H9 (cell line): ENCODE measurements at regions not wholly inside any gene's neighbourhood (a gene's known extent, or its start where the extent isn't known, plus 50 kb on each side); places are given as distances from the start of the nearest gene placed in this dataset.

Source experiments
- DNase-seq: peaks from one replicate; pipeline ENCODE4 v3.0.0-alpha.2; 2017
- H2AFZ ChIP-seq: one replicate; pipeline ENCODE4 v1.6.1; 2013; ENCODE audit warnings: mild to moderate bottlenecking, low read length, control low read depth, moderate library complexity
- H2AK5ac ChIP-seq: 2 replicates; pipeline ENCODE4 v1.6.1; 2013; ENCODE audit warnings: low read length, control low read depth, mixed read lengths; ENCODE audit not compliant: insufficient read length
- H2BK120ac ChIP-seq: one replicate; pipeline ENCODE4 v1.6.1; 2013; ENCODE audit warnings: low read depth, mild to moderate bottlenecking, low read length, control low read depth, inconsistent platforms; ENCODE audit not compliant: poor library complexity, severe bottlenecking
- H2BK12ac ChIP-seq: 2 replicates; pipeline ENCODE4 v1.6.1; 2013; ENCODE audit warnings: low read length, control low read depth, mixed read lengths, low read depth; ENCODE audit not compliant: insufficient read length
- H2BK15ac ChIP-seq: 2 replicates; pipeline ENCODE4 v1.6.1; 2013; ENCODE audit warnings: low read depth, low read length, control low read depth
- H2BK20ac ChIP-seq: one replicate; pipeline ENCODE4 v1.6.1; 2013; ENCODE audit warnings: low read depth, mild to moderate bottlenecking, low read length, control low read depth, inconsistent platforms; ENCODE audit not compliant: poor library complexity, severe bottlenecking
- H2BK5ac ChIP-seq: 2 replicates; pipeline ENCODE4 v1.6.1; 2013; ENCODE audit warnings: low read length, control low read depth, mixed read lengths; ENCODE audit not compliant: insufficient read length
- H3K14ac ChIP-seq: 2 replicates; pipeline ENCODE4 v1.6.1; 2013; ENCODE audit warnings: low read length, control low read depth; ENCODE audit not compliant: insufficient read depth
- H3K18ac ChIP-seq: 2 replicates; pipeline ENCODE4 v1.6.1; 2013; ENCODE audit warnings: low read depth, mild to moderate bottlenecking, mixed read lengths, low read length, control low read depth; ENCODE audit not compliant: insufficient read length
- H3K23ac ChIP-seq: 2 replicates; pipeline ENCODE4 v1.6.1; 2013; ENCODE audit warnings: low read length, control low read depth, mixed read lengths, low read depth; ENCODE audit not compliant: insufficient read length
- H3K23me2 ChIP-seq: 2 replicates; pipeline ENCODE4 v1.6.1; 2013; ENCODE audit warnings: low read depth, mild to moderate bottlenecking, mixed read lengths, low read length, control low read depth; ENCODE audit not compliant: insufficient read length, poor library complexity, severe bottlenecking
- H3K27ac ChIP-seq: 2 replicates; pipeline ENCODE4 v1.5.1; 2013; ENCODE audit warnings: low read length, control low read depth, mixed read lengths, low read depth; ENCODE audit not compliant: insufficient read length
- H3K27me3 ChIP-seq: 2 replicates; pipeline ENCODE4 v1.6.1; 2013; ENCODE audit warnings: low read length, control low read depth, inconsistent platforms; ENCODE audit not compliant: insufficient read depth
- H3K4ac ChIP-seq: 2 replicates; pipeline ENCODE4 v1.6.1; 2013; ENCODE audit warnings: low read depth, mild to moderate bottlenecking, control low read depth, inconsistent platforms, low read length, moderate library complexity
- H3K4me1 ChIP-seq: 2 replicates; pipeline ENCODE4 v1.6.1; 2013; ENCODE audit warnings: low read length, control low read depth, inconsistent platforms; ENCODE audit not compliant: insufficient read depth
- H3K4me2 ChIP-seq: 2 replicates; pipeline ENCODE4 v1.6.1; 2013; ENCODE audit warnings: low read length, control low read depth, mixed read lengths; ENCODE audit not compliant: insufficient read length, insufficient read depth
- H3K56ac ChIP-seq: 2 replicates; pipeline ENCODE4 v1.6.1; 2013; ENCODE audit warnings: low read depth, mild to moderate bottlenecking, mixed read lengths, low read length, control low read depth; ENCODE audit not compliant: insufficient read length
- H3K79me1 ChIP-seq: 2 replicates; pipeline ENCODE4 v1.6.1; 2013; ENCODE audit warnings: low read depth, mild to moderate bottlenecking, moderate library complexity, low read length, control low read depth, inconsistent platforms; ENCODE audit not compliant: insufficient read depth, poor library complexity, severe bottlenecking
- H3K79me2 ChIP-seq: 2 replicates; pipeline ENCODE4 v1.6.1; 2013; ENCODE audit warnings: low read length, control low read depth, inconsistent platforms; ENCODE audit not compliant: insufficient read depth
- H3K9ac ChIP-seq: 2 replicates; pipeline ENCODE4 v1.6.1; 2013; ENCODE audit warnings: low read length, control low read depth, mixed read lengths; ENCODE audit not compliant: insufficient read length; ENCODE audit errors: extremely low read depth
- H3K9me3 ChIP-seq: one replicate; pipeline ENCODE4 v1.6.1; 2013; ENCODE audit warnings: low read depth, low read length, inconsistent platforms; ENCODE audit not compliant: control insufficient read depth
- H3T11ph ChIP-seq: one replicate; pipeline ENCODE4 v1.6.1; 2013; ENCODE audit warnings: mild to moderate bottlenecking, low read length, control low read depth, inconsistent platforms
- H4K20me1 ChIP-seq: one replicate; pipeline ENCODE4 v1.6.1; 2013; ENCODE audit not compliant: control insufficient read depth, insufficient read length, insufficient read depth
- H4K5ac ChIP-seq: 2 replicates; pipeline ENCODE4 v1.6.1; 2013; ENCODE audit warnings: low read depth, mild to moderate bottlenecking, mixed read lengths, low read length, control low read depth; ENCODE audit not compliant: insufficient read length
- H4K8ac ChIP-seq: replicated peaks from 2 replicates; pipeline ENCODE4 v1.6.1; 2013; ENCODE audit warnings: low read length, control low read depth, mixed read lengths, low read depth; ENCODE audit not compliant: insufficient read length
- H4K91ac ChIP-seq: 2 replicates; pipeline ENCODE4 v1.6.1; 2013; ENCODE audit warnings: low read depth, mild to moderate bottlenecking, moderate library complexity, mixed read lengths, low read length, control low read depth; ENCODE audit not compliant: insufficient read length
- H3K27ac Mint-ChIP-seq, 3 experiments: 2 replicates in 2 of 3; 3 replicates in 1 of 3; pipeline ENCODE4 v1.8.0; 2020 to 2021; ENCODE audit warnings: mixed read lengths in 3 of 3, mild to moderate bottlenecking in 1 of 3, moderate library complexity in 1 of 3
- H3K27me3 Mint-ChIP-seq: 2 replicates; pipeline ENCODE4 v1.8.0; 2021; ENCODE audit warnings: low read depth, mild to moderate bottlenecking, moderate library complexity, mixed read lengths
- H3K36me3 Mint-ChIP-seq, 3 experiments: 2 replicates in 2 of 3; 3 replicates in 1 of 3; pipeline ENCODE4 v1.8.0; 2020 to 2021; ENCODE audit warnings: low read depth in 3 of 3, mixed read lengths in 3 of 3; ENCODE audit not compliant: insufficient read depth in 1 of 3
- H3K4me1 Mint-ChIP-seq, 2 experiments: 2 replicates each; pipeline ENCODE4 v1.8.0; 2020; ENCODE audit warnings: mixed read lengths in 2 of 2
- H3K4me3 Mint-ChIP-seq, 2 experiments: 2 replicates in 1 of 2; 3 replicates in 1 of 2; pipeline ENCODE4 v1.8.0; 2020 to 2021; ENCODE audit warnings: mild to moderate bottlenecking in 2 of 2, mixed read lengths in 2 of 2, moderate library complexity in 1 of 2
- H3K9me3 Mint-ChIP-seq, 2 experiments: 2 replicates in 1 of 2; 3 replicates in 1 of 2; pipeline ENCODE4 v1.8.0; 2020; ENCODE audit warnings: mild to moderate bottlenecking in 2 of 2, mixed read lengths in 2 of 2, moderate library complexity in 1 of 2
- WGBS: extraction: QIAGEN DNeasy Blood & Tissue Kit; methylation state at CpG from one replicate; pipeline ENCODE4 v1.1.7; 2013; ENCODE audit warnings: missing lambda C conversion rate, low lambda C conversion rate, mixed read lengths; ENCODE audit not compliant: insufficient read length; ENCODE audit errors: extremely low coverage; 5-methylcytosine and 5-hydroxymethylcytosine counted together
- TF ChIP-seq, protein P1 (sequence below): fragments of 200-600 bp; sonication (generic); conservative IDR thresholded peaks from 3 replicates; pipeline ENCODE4 v1.8.0; 2021; ENCODE audit warnings: antibody characterized with exemption, mild to moderate bottlenecking

DNA sequence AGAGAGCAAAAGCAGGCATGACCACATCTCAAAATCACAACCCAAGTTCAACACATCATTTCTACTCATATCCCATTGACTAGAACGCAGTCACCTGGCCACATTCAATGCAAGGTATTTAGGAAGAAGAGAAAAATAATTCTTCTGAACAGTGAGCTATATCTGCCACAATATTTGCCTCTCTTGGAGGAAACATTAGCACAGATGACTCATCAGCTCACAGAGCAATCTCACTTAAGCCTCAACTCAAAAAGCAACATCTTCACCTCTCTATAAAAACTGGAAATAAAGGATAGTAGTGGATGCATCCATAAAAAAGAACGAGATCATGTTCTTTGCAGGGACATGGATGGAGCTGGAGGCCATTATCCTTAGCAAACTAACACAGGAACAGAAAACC, 143.9 kb upstream of the FMN2 start:
- no peak overlapping the region for H2BK15ac ChIP-seq
- no peak overlapping the region for H4K91ac ChIP-seq
- H3K23ac ChIP-seq, result no peak overlapping the region
- no peak overlapping the region for H3K56ac ChIP-seq
- H3K27me3 ChIP-seq, result no peaks in the 10 kb centered on the region
- no peak overlapping the region for H2BK12ac ChIP-seq
- no peak overlapping the region for H2BK5ac ChIP-seq
- Mint-ChIP-seq H3K36me3 (peaks cover 12 to 25% (median 16%) of the 10 kb centered on the region in 3 experiments; a peak in 6 of 7 replicates), H3K27me3 (no peaks in the 10 kb centered on the region), H3K4me1 (peaks cover 7 to 8% of the 10 kb centered on the region in 2 experiments; a peak in 3 of 4 replicates), H3K9me3 (peaks cover 24 to 29% of the 10 kb centered on the region in 2 experiments), H3K27ac (no peak overlapping the region; a peak in 1 of 7 replicates), H3K4me3 (no peak overlapping the region)
- no peak overlapping the region for H2BK20ac ChIP-seq
- H4K5ac ChIP-seq, result no peak overlapping the region
- no peak overlapping the region for H3K18ac ChIP-seq
- H3K79me2 ChIP-seq, result no peaks in the 10 kb centered on the region
- TF ChIP-seq, protein P1, sequence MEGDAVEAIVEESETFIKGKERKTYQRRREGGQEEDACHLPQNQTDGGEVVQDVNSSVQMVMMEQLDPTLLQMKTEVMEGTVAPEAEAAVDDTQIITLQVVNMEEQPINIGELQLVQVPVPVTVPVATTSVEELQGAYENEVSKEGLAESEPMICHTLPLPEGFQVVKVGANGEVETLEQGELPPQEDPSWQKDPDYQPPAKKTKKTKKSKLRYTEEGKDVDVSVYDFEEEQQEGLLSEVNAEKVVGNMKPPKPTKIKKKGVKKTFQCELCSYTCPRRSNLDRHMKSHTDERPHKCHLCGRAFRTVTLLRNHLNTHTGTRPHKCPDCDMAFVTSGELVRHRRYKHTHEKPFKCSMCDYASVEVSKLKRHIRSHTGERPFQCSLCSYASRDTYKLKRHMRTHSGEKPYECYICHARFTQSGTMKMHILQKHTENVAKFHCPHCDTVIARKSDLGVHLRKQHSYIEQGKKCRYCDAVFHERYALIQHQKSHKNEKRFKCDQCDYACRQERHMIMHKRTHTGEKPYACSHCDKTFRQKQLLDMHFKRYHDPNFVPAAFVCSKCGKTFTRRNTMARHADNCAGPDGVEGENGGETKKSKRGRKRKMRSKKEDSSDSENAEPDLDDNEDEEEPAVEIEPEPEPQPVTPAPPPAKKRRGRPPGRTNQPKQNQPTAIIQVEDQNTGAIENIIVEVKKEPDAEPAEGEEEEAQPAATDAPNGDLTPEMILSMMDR, result no peak
- H3K4me2 ChIP-seq, result no peak overlapping the region
- H3K23me2 ChIP-seq, result no peaks in the 10 kb centered on the region
- no peak overlapping the region for H4K8ac ChIP-seq
- H3K79me1 ChIP-seq, result no peaks in the 10 kb centered on the region
- WGBS, result no CpG with 5 or more reads among the region's 2 CpGs
- H3K4me1 ChIP-seq, result no peaks in the 10 kb centered on the region
- DNase-seq, result no peak
- H3K9ac ChIP-seq, result no peak overlapping the region
- no peak overlapping the region for H2BK120ac ChIP-seq
- H2AFZ ChIP-seq, result no peak overlapping the region
- no peaks in the 10 kb centered on the region for H4K20me1 ChIP-seq
- H3T11ph ChIP-seq, result no peak overlapping the region
- no peak overlapping the region for H3K27ac ChIP-seq
- no peak overlapping the region for H3K14ac ChIP-seq
- peaks cover 9% of the 10 kb centered on the region for H3K9me3 ChIP-seq
- H3K4ac ChIP-seq, result no peak overlapping the region
- no peak overlapping the region for H2AK5ac ChIP-seq
